ENCODE measurements at regions not wholly inside any gene's neighbourhood (a gene's known extent, or its start where the extent isn't known, plus 50 kb on each side); places are given as distances from the start of the nearest gene placed in this dataset.

GRCh38 chr22:47294576-47294975 is 532.1 kb downstream of the TBC1D22A start:
- whole genome bisulfite sequencing, 2 donors = 85 to 89% methylated on average over 5 of the region's 5 CpGs
- no peak overlapping the region for H3K27ac ChIP-seq
- no peak for TF ChIP-seq EP300 (IDR thresholded peaks at IDR 0.05)
- no peak for TF ChIP-seq POLR2A (IDR thresholded peaks at IDR 0.05)
- no peak for TF ChIP-seq CTCF (IDR thresholded peaks at IDR 0.05)
- H3K9me3 ChIP-seq = peaks cover 0 to 7% (median 0%) of the 10 kb centered on the region in 4 donors
- DNase-seq (ENCODE audit: low spot score in 2 of 2) = no peak
- H3K4me3 ChIP-seq = no peak overlapping the region
- no peaks in the 10 kb centered on the region for H3K4me1 ChIP-seq
- no peaks in the 10 kb centered on the region for H3K27me3 ChIP-seq
- H3K36me3 ChIP-seq = no peaks in the 10 kb centered on the region

GRCh38 chr22:47294222-47294532 is 531.7 kb downstream of the TBC1D22A start:
- Histone ChIP-seq H3K4me1 (no peaks in the 10 kb centered on the region), H3K9me3 (peaks cover 0 to 7% (median 0%) of the 10 kb centered on the region in 4 donors), H3K4me3 (no peak overlapping the region), H3K36me3 (no peaks in the 10 kb centered on the region), H3K27ac (no peak overlapping the region), H3K27me3 (no peaks in the 10 kb centered on the region)
- TF ChIP-seq EP300 (IDR thresholded peaks at IDR 0.05) (no peak), CTCF (IDR thresholded peaks at IDR 0.05) (no peak), POLR2A (IDR thresholded peaks at IDR 0.05) (no peak)
- WGBS, 2 donors = 68 to 76% methylated on average over 6 of the region's 6 CpGs
- no peak for DNase-seq (ENCODE audit: low spot score in 2 of 2)

GRCh38 chr22:47293368-47294221 is 531.1 kb downstream of the TBC1D22A start:
- no peaks in the 10 kb centered on the region for H3K27me3 ChIP-seq
- no peaks in the 10 kb centered on the region for H3K36me3 ChIP-seq
- no peak overlapping the region for H3K4me3 ChIP-seq
- TF ChIP-seq CTCF (IDR thresholded peaks at IDR 0.05) = no peak
- TF ChIP-seq POLR2A (IDR thresholded peaks at IDR 0.05) = no peak
- no peak for TF ChIP-seq EP300 (IDR thresholded peaks at IDR 0.05)
- H3K27ac ChIP-seq = no peak overlapping the region
- no peaks in the 10 kb centered on the region for H3K4me1 ChIP-seq
- H3K9me3 ChIP-seq = peaks cover 0 to 7% (median 0%) of the 10 kb centered on the region in 4 donors
- 82 to 88% methylated on average over 18 of the region's 18 CpGs for WGBS, 2 donors
- DNase-seq (ENCODE audit: low spot score in 2 of 2) = no peak

GRCh38 chr22:47292546-47293320 is 530.3 kb downstream of the TBC1D22A start:
- no peaks in the 10 kb centered on the region for H3K27me3 ChIP-seq
- H3K27ac ChIP-seq = no peak overlapping the region
- 64 to 81% methylated on average over 14 to 18 of the region's 18 CpGs for WGBS, 2 donors
- TF ChIP-seq POLR2A (IDR thresholded peaks at IDR 0.05) = no peak
- no peak for TF ChIP-seq CTCF (IDR thresholded peaks at IDR 0.05)
- TF ChIP-seq EP300 (IDR thresholded peaks at IDR 0.05) = no peak
- no peak for DNase-seq (ENCODE audit: low spot score in 2 of 2)
- H3K36me3 ChIP-seq = no peaks in the 10 kb centered on the region
- H3K4me3 ChIP-seq = no peak overlapping the region
- no peaks in the 10 kb centered on the region for H3K4me1 ChIP-seq
- peaks cover 0 to 1% (median 0%) of the 10 kb centered on the region in 4 donors for H3K9me3 ChIP-seq

Measured in tibial nerve (tissue), 4 donors.